Thyroid gland (tissue), 4 donors: ENCODE measurements at regions not wholly inside any gene's neighbourhood (a gene's known extent, or its start where the extent isn't known, plus 50 kb on each side); places are given as distances from the start of the nearest gene placed in this dataset.

Experiments
- CTCF ChIP-seq, 6 experiments: fragments of 200-600 bp in 3 of 6; fragments of 450-650 bp in 3 of 6; sonication (generic) in 3 of 6; IDR thresholded peaks; one replicate each; pipeline ENCODE4 v1.5.1; 2016 to 2019; ENCODE audit warnings: antibody characterized with exemption in 6 of 6, mild to moderate bottlenecking in 2 of 6, inconsistent platforms in 1 of 6, moderate library complexity in 1 of 6
- POLR2A ChIP-seq, 2 donors: fragments of 450-650 bp; IDR thresholded peaks; one replicate each; pipeline ENCODE4 v1.6.1; 2017; ENCODE audit warnings: antibody characterized with exemption in 2 of 2, mild to moderate bottlenecking in 2 of 2, moderate library complexity in 1 of 2

DNA sequence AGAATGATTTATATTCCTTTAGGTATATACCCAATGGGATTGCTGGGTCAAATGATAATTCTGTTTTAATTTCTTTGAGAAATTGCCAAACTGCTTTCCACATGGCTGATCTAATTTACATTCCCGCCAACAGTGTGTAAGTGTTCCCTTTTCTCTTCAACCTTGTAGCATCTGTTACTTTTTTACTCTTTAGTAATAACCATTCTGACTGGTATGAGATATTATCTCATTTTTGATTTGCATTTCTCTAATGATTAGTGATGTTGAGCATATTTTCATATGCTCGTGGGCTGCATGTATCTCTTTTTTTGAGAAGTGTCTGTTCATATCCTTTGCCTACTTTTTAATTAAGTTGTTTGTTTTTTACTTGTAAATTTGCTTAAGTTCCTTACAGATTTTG lies 1264.2 kb downstream of the OTOL1 start:
- TF ChIP-seq CTCF (IDR thresholded peaks at IDR 0.05) (no peak), POLR2A (IDR thresholded peaks at IDR 0.05) (no peak)
